ENCODE measurements at regions not wholly inside any gene's neighbourhood (a gene's known extent, or its start where the extent isn't known, plus 50 kb on each side); places are given as distances from the start of the nearest gene placed in this dataset.
"Not testable (repeated sequence)": the region's sequence is repeated elsewhere in the genome, so short reads cannot be mapped to it uniquely, and the experiment has no call there.

GRCh38 chr7:55288070-55288824, 76.9 kb upstream of the LANCL2 start:
- DNase-seq, result no peak
- no peak for ATAC-seq
- intact Hi-C loops (cut with DNase I), result loop anchor here in 1 of 2 donors (10.0 kb wide), 1 partner anchor 307 kb away; no protein-coding TSS in a partner anchor

GRCh38 chr7:55296070-55296469, 69.1 kb upstream of the LANCL2 start:
- intact Hi-C loops (cut with DNase I), result no loop called here
- DNase-seq (no peak), ATAC-seq (no peak)

- ATAC-seq, result no peak
- intact Hi-C loops (cut with DNase I), result no loop called here
These were observed 65.7 kb upstream of the LANCL2 start for GRCh38 chr7:55299273-55299967.

DNA sequence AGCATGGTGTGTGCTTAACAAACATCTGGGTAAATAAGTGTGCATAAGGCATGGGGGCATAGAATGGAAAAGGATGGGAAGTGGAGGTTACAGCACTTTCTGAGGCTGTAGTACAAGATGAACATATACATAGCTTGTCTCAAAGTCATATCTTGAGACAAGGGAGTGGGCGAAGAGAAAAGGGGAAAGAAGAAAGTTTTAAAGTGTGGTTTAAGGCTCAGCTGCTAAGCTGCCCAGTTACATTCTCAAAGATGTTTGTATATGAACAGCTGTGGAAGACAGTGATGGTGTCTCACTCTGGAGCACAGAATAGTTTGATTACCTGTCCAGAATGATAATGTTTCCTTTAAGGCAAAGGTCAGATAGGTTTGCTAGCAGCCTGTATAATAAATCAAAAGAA, 61.9 kb upstream of the LANCL2 start:
- no peak for DNase-seq
- no peak for ATAC-seq
- intact Hi-C loops (cut with DNase I), result no loop called here

More at GRCh38 chr7:55299273-55299967, 65.7 kb upstream of the LANCL2 start:
- no peak for DNase-seq

GRCh38 chr7:55304018-55304762, 60.9 kb upstream of the LANCL2 start:
- DNase-seq, result no peak
- no peak for ATAC-seq
- intact Hi-C loops (cut with DNase I), result no loop called here

DNA sequence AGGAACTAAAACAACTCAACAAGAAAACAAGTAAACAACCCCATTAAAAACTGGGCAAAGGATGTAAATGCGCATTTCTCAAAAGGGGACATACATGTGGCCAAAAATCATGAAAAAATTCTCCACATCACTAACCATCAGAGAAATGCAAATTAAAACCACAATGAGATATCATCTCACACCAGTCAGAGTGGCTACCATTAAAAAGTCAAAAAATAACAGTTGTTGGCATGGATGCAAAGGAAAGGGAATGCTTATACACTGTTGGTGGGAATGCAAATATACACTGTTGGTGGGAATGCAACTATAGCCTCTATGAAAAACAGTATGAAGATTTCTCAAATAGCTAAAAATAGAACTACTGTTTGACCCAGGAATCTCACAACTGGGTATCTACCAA, 60.0 kb upstream of the LANCL2 start:
- no peak for DNase-seq
- no peak for ATAC-seq
- intact Hi-C loops (cut with DNase I), result no loop called here

GRCh38 chr7:55306331-55306730, 58.8 kb upstream of the LANCL2 start:
- DNase-seq, result no peak
- peak in 1 of 2 donors; percentile 44 for ATAC-seq
- intact Hi-C loops (cut with DNase I), result no loop called here

GRCh38 chr7:55307123-55307916, 57.8 kb upstream of the LANCL2 start:
- intact Hi-C loops (cut with DNase I), result no loop called here
- DNase-seq (no peak), ATAC-seq (peak in 1 of 2 donors; percentile 43)

- ATAC-seq (peak; percentile 84 to 93), DNase-seq (no peak)
- intact Hi-C loops (cut with DNase I), result no loop called here
These were observed 56.8 kb upstream of the LANCL2 start for GRCh38 chr7:55308186-55308929.

GRCh38 chr7:55309040-55309991, 55.8 kb upstream of the LANCL2 start:
- ATAC-seq, result peak; percentile 9 to 58
- intact Hi-C loops (cut with DNase I), result no loop called here
- no peak for DNase-seq

DNA sequence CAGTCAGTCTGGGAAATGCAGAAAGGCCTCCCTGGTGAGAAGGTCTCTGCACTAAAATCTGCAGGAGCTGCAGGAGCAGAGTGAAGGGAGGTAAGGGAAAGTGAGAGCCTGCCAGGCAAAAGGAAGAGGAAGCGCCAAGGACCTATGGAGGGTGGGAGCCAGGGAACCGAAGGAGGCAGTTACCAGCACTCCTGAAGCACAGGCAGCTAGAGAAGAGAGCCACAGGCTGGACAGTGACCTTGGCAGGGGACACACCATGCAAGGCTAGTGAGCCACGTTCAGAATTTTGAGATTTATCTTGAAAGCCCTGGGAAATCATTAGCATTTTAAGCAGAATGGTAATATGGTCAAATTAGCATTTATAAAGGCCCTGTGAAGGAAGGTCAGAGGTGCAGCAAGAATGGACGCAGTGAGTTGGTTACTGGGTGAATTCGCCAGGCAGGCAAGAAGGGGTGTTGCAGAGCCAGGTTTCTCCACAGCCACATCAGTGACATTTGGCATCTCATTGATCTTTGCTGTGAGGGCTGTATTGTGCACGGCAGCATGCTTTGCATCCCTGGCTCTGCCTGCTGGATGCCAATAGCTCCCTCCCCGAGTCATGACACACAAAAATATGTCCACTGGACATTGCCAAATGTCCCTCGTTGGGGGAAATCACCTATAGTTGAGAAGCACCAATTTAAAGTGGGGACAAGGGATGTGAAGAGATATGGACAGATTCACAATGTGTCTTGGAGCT, 54.7 kb upstream of the LANCL2 start:
- intact Hi-C loops (cut with DNase I), result no loop called here
- DNase-seq, result no peak
- ATAC-seq, result no peak

DNA sequence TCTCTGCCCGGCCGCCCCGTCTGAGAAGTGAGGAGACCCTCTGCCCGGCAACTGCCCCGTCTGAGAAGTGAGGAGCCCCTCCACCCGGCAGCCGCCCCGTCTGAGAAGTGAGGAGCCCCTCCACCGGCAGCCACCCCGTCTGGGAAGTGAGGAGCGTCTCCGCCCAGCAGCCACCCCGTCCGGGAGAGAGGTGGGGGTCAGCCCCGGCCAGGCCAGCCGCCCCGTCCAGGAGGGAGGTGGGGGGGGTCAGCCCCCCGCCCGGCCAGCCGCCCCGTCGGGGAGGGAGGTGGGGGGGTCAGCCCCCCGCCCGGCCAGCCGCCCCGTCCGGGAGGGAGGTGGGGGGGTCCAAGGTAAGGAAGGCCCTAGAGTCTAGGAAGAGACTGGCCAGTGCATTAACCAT, 53.2 kb upstream of the LANCL2 start:
- DNase-seq; ATAC-seq; intact Hi-C loops (cut with DNase I): not testable (repeated sequence)

DNA sequence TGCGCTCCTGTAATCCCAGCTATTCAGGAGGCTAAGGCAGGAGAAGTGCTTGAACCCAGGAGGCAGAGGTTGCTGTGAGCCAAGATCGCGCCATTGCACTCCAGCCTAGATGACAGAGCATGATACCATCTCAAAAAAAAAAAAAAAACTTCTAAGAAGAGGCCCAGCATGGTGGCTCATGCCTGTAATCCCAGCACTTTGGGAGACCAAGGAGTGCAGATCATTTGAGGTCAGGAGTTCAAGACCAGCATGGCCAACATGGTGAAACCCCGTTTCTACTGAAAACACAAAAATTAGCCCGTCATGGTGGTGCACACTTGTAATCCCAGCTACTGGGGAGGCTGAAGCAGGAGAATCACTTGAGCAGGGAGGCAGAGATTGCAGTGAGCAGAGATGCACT, 51.5 kb upstream of the LANCL2 start:
- ATAC-seq; intact Hi-C loops (cut with DNase I); DNase-seq: not testable (repeated sequence)

DNA sequence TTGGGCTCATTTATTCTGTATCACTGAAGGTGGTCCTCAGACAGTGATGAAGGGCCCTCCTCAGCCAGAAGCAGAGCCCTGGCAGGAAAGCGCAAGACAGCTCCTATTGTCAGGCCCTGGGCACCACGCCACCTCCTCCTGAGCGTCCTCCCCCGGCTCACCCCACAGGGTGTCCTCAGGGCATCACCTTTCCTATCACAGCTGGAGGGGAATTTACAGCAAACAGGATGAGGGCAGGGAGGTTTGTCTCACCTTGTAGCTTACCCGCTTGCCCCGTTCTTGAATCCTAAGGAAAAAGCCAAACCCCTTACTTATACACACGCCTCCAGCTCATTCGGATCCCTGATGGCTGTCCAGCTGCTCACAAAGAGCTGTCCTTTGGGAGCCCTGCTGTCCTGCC, 50.2 kb upstream of the LANCL2 start:
- ATAC-seq (no peak), DNase-seq (no peak)
- intact Hi-C loops (cut with DNase I), result no loop called here
